ENCODE measurements at regions not wholly inside any gene's neighbourhood (a gene's known extent, or its start where the extent isn't known, plus 50 kb on each side); places are given as distances from the start of the nearest gene placed in this dataset.

- H3K4me3 ChIP-seq (ENCODE audit: low read depth, low read length), result no peak overlapping the region
- no peak for TF ChIP-seq CTCF (IDR thresholded peaks at IDR 0.05; ENCODE audit: borderline replicate concordance, insufficient read depth, low read depth, low read length)
Observed at GRCh38 chr21:38916214-38916964, 110.7 kb downstream of the ETS2 start.

- no peak overlapping the region for H3K4me3 ChIP-seq (ENCODE audit: low read depth, low read length)
- no peak for TF ChIP-seq CTCF (IDR thresholded peaks at IDR 0.05; ENCODE audit: borderline replicate concordance, insufficient read depth, low read depth, low read length)
Observed at GRCh38 chr21:38915546-38915945, 109.8 kb downstream of the ETS2 start.

GRCh38 chr21:38914528-38915293 is 109.0 kb downstream of the ETS2 start:
- no peak for TF ChIP-seq CTCF (IDR thresholded peaks at IDR 0.05; ENCODE audit: borderline replicate concordance, insufficient read depth, low read depth, low read length)
- H3K4me3 ChIP-seq (ENCODE audit: low read depth, low read length), result no peak overlapping the region

GRCh38 chr21:38913893-38914527 is 108.3 kb downstream of the ETS2 start:
- no peak for TF ChIP-seq CTCF (IDR thresholded peaks at IDR 0.05; ENCODE audit: borderline replicate concordance, insufficient read depth, low read depth, low read length)
- H3K4me3 ChIP-seq (ENCODE audit: low read depth, low read length), result no peak overlapping the region

GRCh38 chr21:38913120-38913892 is 107.6 kb downstream of the ETS2 start:
- no peak for TF ChIP-seq CTCF (IDR thresholded peaks at IDR 0.05; ENCODE audit: borderline replicate concordance, insufficient read depth, low read depth, low read length)
- H3K4me3 ChIP-seq (ENCODE audit: low read depth, low read length), result no peak overlapping the region

GRCh38 chr21:38912789-38913119 is 107.0 kb downstream of the ETS2 start:
- TF ChIP-seq CTCF (IDR thresholded peaks at IDR 0.05; ENCODE audit: borderline replicate concordance, insufficient read depth, low read depth, low read length), result no peak
- no peak overlapping the region for H3K4me3 ChIP-seq (ENCODE audit: low read depth, low read length)

Measured in GM12875 (cell line).